ENCODE measurements at regions not wholly inside any gene's neighbourhood (a gene's known extent, or its start where the extent isn't known, plus 50 kb on each side); places are given as distances from the start of the nearest gene placed in this dataset.
"Not testable (repeated sequence)": the region's sequence is repeated elsewhere in the genome, so short reads cannot be mapped to it uniquely, and the experiment has no call there.

DNA sequence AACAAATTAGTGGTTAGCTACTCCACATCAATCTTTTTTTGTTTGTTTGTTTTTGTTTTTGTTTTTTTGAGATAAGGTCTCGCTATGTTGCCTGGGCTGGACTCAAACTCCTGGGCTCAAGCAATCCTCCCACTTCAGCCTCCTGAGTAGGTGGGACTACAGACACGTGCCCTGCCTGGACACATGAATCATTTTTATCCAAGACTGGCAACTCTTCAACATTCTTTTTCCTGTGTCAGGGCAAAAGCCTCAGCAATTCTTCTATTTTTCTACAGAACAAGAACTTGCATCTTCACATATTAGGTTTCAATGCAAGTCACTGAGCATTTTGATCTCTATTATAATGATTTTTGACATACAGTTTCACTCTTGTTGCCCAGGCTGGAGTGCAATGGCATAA is 76.8 kb upstream of the LRCH1 start:
- H3K27me3 Mint-ChIP-seq = peaks cover 4% of the 10 kb centered on the region
- no peaks in the 10 kb centered on the region for H3K36me3 Mint-ChIP-seq
- H3K4me3 Mint-ChIP-seq = no peak overlapping the region
- no peaks in the 10 kb centered on the region for H3K4me1 Mint-ChIP-seq
- H3K9me3 Mint-ChIP-seq = peaks cover 0 to 4% (median 3%) of the 10 kb centered on the region in 3 donors
- no peak overlapping the region for H3K27ac Mint-ChIP-seq

DNA sequence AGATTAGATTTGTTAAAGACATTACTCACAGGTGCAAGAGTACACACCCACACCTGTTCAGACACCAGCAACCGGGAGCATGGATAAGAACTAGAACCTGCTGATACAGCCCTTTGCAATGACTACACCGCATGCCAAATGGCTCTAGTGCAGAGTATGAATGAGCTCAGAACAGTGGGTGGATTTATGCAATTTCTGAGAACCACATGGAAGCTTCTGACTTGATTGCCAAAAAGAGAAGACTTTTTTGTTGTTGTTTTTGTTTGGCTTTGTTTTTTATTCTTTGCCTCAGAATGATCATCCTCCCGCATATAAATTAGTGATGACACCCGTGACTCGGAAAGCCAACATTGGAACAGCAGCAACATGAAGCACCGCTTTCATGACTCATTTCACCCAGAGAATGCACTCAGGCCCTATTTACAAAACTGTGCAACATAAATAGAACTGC is 77.4 kb upstream of the LRCH1 start:
- no peak overlapping the region for H3K27ac Mint-ChIP-seq
- peaks cover 4% of the 10 kb centered on the region for H3K27me3 Mint-ChIP-seq
- H3K4me1 Mint-ChIP-seq = no peaks in the 10 kb centered on the region
- H3K4me3 Mint-ChIP-seq = no peak overlapping the region
- H3K9me3 Mint-ChIP-seq = peaks cover 0 to 2% (median 0%) of the 10 kb centered on the region in 3 donors
- no peaks in the 10 kb centered on the region for H3K36me3 Mint-ChIP-seq

DNA sequence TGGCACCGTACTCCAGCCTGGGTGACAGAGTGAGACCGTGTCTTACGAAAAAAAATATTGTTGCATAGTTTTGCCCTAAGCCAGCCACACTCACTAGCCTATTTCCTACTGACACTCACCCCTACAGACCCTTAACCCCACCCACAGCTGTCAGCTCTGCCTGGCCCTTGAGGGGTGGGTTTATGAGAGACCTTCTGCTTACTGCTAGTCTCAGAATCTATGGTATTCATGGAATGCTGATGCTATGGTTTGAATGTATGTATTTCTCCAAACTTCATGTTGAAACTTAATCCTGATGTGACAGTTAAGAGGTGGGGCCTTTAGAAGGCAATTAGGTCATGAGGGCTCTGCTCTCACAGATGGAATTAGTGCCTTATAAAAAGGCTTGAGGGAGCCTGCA is 79.2 kb upstream of the LRCH1 start:
- Mint-ChIP-seq H3K27me3 (peaks cover 2% of the 10 kb centered on the region), H3K4me1 (no peaks in the 10 kb centered on the region), H3K36me3 (no peaks in the 10 kb centered on the region), H3K4me3 (no peak overlapping the region), H3K9me3 (peaks cover 0 to 2% (median 0%) of the 10 kb centered on the region in 3 donors), H3K27ac (no peak overlapping the region)

DNA sequence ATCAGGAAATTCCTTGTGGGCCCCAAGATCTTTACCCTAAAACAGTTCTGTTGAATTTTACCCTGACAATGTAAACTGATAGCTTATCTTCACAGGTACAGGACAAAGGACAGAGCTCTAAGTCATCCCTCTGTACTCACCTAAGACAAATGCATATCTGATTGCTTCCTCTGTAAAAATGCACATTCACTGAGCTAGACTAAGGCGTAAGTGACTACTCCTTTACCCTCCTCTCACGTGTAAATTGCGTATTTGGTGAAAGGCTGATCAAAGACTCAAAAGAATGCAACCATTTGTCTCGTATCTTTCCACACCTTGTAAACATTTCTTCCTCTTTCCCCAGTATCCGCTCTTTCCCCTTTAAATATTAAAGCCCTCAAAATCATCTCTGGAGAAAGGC is 80.6 kb upstream of the LRCH1 start:
- Mint-ChIP-seq H3K9me3 (no peaks in the 10 kb centered on the region), H3K4me3 (no peak overlapping the region), H3K27ac (no peak overlapping the region), H3K4me1 (no peaks in the 10 kb centered on the region), H3K27me3 (peaks cover 2% of the 10 kb centered on the region), H3K36me3 (no peaks in the 10 kb centered on the region)

DNA sequence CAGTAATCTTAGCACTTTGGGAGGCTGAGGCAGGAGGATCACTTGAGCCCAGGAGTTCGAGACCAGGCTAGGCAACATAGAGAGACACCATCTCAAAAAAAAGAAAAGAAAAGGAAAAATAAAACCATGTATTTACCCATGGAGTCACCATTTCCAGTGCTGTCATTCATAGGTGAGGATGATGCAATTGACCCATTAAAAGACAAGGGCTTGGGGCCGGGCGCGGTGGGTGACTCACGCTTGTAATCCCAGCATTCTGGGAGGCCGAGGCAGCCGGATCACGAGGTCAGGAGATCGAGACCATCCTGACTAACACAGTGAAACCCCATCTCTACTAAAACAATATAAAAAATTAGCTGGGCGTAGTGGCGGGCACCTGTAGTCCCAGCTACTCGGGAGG is 82.6 kb upstream of the RUBCNL start:
- H3K27me3 Mint-ChIP-seq, H3K4me3 Mint-ChIP-seq, H3K36me3 Mint-ChIP-seq, H3K4me1 Mint-ChIP-seq, H3K9me3 Mint-ChIP-seq, H3K27ac Mint-ChIP-seq: not testable (repeated sequence)

DNA sequence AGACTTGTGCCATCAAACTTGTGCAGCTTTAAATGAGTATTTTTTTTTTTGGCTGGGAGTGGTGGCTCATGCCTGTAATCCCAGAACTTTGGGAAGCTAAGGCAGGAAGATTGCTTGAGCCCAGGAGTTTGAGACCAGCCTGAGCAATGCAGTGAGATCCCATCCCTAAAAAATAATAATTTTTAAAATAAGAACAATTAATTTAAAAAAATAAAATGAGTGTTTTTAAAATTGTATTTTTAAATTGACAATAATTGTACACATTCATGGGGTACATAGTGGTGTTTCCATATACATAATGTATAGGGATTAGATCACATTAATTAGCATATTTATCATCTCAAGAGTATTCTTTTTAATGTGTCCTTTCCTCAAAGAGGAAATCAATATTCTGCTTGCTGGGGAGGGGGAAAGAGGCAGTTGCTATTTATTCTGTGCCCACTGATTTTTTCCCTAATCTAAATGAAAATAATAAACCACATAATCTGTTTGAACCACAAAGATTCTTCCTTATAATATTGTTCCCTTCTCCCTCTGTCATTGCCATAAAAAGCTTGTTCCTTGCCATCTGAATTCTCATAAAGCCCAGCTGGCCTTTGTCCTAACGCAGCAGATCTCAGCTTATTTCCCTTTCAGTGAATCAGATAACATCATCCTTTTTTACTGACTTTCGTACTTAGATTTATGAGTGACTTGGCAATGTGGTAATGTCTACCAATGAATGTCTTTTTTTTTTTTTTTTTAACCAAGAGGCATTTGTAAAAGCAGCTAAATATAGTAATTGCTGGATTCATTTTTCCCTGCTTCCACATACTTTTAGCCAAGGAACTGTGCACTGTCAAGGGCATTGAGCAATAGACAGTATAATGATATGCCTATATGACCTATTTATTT is 81.8 kb upstream of the RUBCNL start:
- Mint-ChIP-seq H3K27me3 (no peaks in the 10 kb centered on the region), H3K4me1 (no peaks in the 10 kb centered on the region), H3K27ac (no peak overlapping the region), H3K4me3 (no peak overlapping the region), H3K36me3 (no peaks in the 10 kb centered on the region), H3K9me3 (no peaks in the 10 kb centered on the region)

DNA sequence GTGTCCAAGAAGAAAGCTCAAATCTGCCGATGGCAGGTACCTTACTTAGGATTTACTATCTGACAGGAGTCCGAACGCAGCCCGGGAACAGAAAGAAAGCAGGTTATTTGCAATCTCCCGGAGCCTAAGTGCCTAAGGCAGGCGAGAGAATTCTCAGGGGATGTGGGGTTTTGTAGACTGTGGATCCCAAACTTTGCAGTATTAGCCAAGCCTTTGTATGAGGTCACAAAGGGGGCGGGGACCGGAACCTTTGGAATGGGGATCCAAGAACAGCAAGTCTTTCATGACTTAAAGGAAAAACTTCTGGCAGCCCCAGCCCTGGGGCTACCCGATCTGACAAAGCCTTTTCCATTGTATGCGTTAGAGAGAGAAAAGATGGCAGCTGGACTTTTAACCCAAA is 80.6 kb upstream of the RUBCNL start:
- not testable (repeated sequence) for H3K4me1 Mint-ChIP-seq, H3K4me3 Mint-ChIP-seq, H3K36me3 Mint-ChIP-seq, H3K27me3 Mint-ChIP-seq, H3K27ac Mint-ChIP-seq, H3K9me3 Mint-ChIP-seq

DNA sequence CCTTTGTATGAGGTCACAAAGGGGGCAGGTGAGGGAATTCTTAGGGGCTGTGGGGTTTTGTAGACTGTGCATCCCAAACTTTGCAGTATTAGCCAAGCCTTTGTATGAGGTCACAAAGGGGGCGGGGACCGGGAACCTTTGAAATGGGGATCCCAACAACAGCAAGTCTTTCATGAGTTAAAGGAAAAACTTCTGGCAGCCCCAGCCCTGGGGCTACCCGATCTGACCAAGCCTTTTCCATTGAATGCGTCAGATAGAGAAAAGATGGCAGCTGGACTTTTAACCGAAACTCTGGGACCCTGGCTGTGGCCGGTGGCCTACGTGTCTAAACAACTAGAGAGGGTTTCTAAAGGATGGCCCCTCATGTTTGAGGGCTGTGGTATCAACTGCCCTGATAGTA is 79.0 kb upstream of the RUBCNL start:
- H3K4me3 Mint-ChIP-seq, H3K4me1 Mint-ChIP-seq, H3K27me3 Mint-ChIP-seq, H3K27ac Mint-ChIP-seq, H3K9me3 Mint-ChIP-seq, H3K36me3 Mint-ChIP-seq: not testable (repeated sequence)

DNA sequence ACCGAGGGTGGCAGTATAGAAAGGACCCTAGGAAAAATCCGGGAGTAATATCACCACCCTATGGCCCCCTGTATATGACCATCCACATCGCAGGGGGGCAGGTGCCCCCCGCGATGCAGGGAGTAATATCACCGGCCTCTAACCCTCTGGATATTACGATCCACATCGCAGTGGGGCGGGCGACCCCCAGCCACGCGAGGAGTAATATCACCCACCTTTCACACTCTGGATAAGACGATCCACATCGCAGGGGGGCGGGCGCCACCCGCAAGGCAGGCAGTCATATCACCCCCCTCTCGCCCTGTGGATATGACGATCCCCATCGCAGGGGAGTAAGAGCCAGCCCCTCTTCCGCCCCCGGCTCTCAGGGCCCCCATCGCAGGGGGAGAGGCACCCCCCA is 76.7 kb upstream of the RUBCNL start:
- Mint-ChIP-seq H3K9me3 (peaks cover 0 to 2% (median 0%) of the 10 kb centered on the region in 3 donors), H3K27me3 (no peaks in the 10 kb centered on the region), H3K36me3 (no peaks in the 10 kb centered on the region), H3K4me3 (no peak overlapping the region), H3K4me1 (no peaks in the 10 kb centered on the region), H3K27ac (no peak overlapping the region)

DNA sequence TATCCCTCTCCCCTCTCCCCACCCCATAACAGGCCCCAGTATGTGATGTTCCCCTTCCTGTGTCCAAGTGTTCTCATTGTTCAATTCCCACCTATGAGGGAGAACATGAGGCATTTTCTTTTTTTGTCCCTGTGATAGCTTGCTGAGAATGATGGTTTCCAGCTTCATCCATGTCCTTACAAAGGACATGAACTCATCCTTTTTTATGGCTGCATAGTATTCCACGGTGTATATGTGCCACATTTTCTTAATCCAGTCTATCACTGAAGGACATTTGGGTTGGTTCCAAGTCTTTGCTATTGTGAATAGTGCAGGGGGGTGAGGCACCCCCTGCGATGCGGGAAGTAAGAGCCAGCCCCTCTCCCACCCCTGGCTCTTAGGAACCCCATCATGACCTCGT is 73.2 kb upstream of the RUBCNL start:
- H3K4me3 Mint-ChIP-seq, H3K4me1 Mint-ChIP-seq, H3K27me3 Mint-ChIP-seq, H3K36me3 Mint-ChIP-seq, H3K9me3 Mint-ChIP-seq: not testable (repeated sequence)
- peak overlapping the region in 2 of 3 donors; percentile 53 to 91 for H3K27ac Mint-ChIP-seq

DNA sequence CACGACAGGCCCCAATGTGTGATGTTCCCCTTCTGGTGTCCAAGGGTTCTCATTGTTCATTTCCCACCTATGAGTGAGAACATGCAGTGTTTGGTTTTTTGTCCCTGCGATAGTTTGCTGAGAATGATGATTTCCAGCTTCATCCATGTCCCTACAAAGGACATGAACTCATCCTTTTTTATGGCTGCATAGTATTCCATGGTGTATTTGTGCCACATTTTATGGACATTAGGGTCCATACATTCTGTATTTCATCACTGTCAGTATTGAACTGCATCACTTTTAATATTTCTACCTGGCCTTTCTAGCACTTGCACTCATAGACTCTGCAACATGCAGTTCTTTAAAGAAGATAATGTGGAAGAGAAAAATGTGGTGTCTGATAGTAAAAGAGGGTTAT is 70.2 kb upstream of the RUBCNL start:
- not testable (repeated sequence) for H3K4me1 Mint-ChIP-seq, H3K27me3 Mint-ChIP-seq, H3K4me3 Mint-ChIP-seq, H3K36me3 Mint-ChIP-seq, H3K9me3 Mint-ChIP-seq, H3K27ac Mint-ChIP-seq

DNA sequence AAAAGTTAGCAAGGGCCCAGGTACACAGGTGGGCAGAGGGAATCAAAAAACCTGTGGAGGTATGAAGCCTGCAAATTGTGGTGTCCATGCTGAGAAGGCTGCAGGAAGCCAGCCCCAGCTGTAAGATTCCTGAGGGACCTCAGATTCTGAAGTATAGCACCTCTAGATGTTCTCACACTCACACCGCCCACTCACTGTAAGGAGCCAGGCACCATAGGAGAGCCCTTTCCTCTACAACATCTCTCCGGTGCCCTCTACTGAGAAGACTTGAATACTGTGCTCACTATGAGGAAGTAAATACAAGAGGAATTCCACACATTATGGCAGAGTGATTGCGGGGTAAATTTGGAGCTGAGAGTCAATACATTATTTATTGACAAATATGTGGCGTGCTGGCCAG is 68.9 kb upstream of the RUBCNL start:
- not testable (repeated sequence) for H3K27ac Mint-ChIP-seq, H3K9me3 Mint-ChIP-seq, H3K27me3 Mint-ChIP-seq, H3K36me3 Mint-ChIP-seq, H3K4me1 Mint-ChIP-seq, H3K4me3 Mint-ChIP-seq

DNA sequence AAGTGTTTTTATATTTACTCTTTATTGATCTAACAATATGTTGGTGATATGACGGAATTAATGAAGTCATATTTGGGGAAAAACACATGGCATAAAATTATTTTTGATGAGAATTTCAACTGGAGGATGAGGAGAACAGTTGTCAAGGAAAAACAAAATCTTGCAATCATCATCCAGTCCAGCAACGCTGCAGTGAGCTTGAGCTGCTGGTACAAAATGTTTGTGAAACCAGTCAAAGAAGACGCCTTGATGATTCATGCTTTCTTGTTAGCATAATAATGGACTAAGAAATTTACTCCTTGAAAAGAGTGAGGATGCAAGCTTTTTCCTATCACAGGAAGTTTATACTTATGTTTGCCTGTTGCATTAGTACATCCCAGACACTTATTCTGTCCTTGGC is 64.1 kb upstream of the RUBCNL start:
- H3K4me3 Mint-ChIP-seq, H3K27ac Mint-ChIP-seq, H3K27me3 Mint-ChIP-seq, H3K9me3 Mint-ChIP-seq, H3K4me1 Mint-ChIP-seq, H3K36me3 Mint-ChIP-seq: not testable (repeated sequence)

DNA sequence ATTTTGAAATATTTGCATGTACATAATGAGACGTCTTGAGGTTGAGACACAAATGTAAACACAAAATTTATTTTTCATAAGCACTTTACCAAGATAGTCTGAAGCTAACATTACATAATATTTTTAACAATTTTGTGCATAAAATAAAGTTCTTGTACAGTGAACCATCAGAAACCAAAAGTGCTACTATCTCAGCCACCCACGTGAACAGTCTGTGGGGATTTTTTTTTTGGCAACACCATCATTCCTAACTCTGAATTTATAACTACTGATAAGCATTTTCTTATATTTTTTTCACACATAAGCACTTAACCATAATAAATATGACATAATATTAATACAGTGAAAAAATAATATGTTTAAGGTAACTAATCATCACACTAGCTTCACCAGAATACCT is 62.9 kb upstream of the RUBCNL start:
- not testable (repeated sequence) for H3K4me3 Mint-ChIP-seq, H3K4me1 Mint-ChIP-seq, H3K9me3 Mint-ChIP-seq, H3K27me3 Mint-ChIP-seq, H3K27ac Mint-ChIP-seq, H3K36me3 Mint-ChIP-seq

DNA sequence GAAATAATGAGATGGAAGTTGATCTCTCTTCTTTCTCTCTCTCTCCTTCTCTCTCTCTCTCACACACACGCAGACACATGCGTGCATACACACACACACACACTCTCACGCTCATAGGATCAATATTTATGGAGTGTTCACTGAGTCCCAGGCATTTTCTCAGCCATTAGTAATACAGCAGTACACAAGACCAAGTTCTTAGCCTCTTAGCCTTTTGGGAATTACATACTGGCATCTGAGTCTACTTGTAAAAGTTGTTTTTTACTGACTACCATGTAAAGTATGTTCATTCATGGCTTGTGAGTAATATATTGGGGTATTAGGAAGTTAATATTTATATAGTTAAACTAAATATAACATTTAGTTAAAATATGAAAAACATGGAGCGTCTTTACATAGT is 61.1 kb upstream of the RUBCNL start:
- not testable (repeated sequence) for H3K4me1 Mint-ChIP-seq, H3K4me3 Mint-ChIP-seq, H3K36me3 Mint-ChIP-seq, H3K27me3 Mint-ChIP-seq, H3K9me3 Mint-ChIP-seq, H3K27ac Mint-ChIP-seq

DNA sequence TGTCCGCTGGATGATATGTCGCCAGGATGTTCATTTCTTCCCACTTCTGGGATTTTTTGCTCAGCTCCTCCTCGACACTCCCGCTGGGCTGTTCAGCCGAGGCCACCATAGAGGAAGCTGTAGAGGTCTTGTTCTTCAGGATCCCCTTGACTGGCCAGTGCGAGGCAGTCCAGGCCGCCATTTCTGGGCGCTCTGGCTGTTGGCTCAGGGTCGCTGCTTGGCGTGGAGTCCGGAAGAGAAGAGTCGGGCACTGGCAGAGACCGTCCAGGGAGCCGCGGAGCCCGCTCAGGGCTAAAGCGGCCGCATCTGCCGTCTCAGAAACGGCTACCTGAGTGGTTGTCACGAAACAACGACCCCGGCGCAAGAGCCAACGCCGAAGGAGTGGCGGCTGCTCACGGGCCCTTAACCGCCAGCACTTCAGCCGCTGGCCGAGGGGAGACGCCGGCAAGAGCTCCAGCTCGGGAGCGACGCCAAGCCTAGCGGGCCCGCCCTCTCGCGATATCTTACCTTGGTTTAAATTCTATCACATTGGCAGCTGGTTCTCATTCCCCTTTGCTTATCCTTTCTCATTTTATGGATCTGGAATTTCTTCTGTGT is 50.9 kb upstream of the RUBCNL start:
- H3K27me3 Mint-ChIP-seq, H3K4me3 Mint-ChIP-seq, H3K27ac Mint-ChIP-seq, H3K9me3 Mint-ChIP-seq, H3K36me3 Mint-ChIP-seq, H3K4me1 Mint-ChIP-seq: not testable (repeated sequence)

Data from IgD-negative memory B cell (primary cell).